Upper lobe of left lung (tissue), 6 donors: ENCODE measurements at regions not wholly inside any gene's neighbourhood (a gene's known extent, or its start where the extent isn't known, plus 50 kb on each side); places are given as distances from the start of the nearest gene placed in this dataset.
A peak's percentile ranks its signal among the peaks of the same experiment; 100 is the strongest.

Experiments
- ATAC-seq, 2 donors: fragments of 200-7000 bp; cut with Tn5 transposase; one replicate each; pipeline ENCODE4 v1.9.1; 2022; ENCODE audit warnings: mild to moderate bottlenecking in 2 of 2, moderate library complexity in 2 of 2; ENCODE audit not compliant: low FRiP score in 2 of 2
- DNase-seq, 2 donors: peaks; one replicate each; pipeline ENCODE4 v3.0.0-alpha.2; 2019 to 2020
- H3K27ac ChIP-seq, 4 donors: fragments of 200-600 bp; sonication (generic); one replicate each; pipeline ENCODE4 v1.5.1; 2016 to 2019
- H3K27me3 ChIP-seq, 4 donors: fragments of 200-600 bp; sonication (generic); one replicate each; pipeline ENCODE4 v1.5.1; 2017 to 2019
- H3K36me3 ChIP-seq, 4 donors: fragments of 200-600 bp; sonication (generic); one replicate each; pipeline ENCODE4 v1.5.1; 2016 to 2019
- H3K4me1 ChIP-seq, 4 donors: fragments of 200-600 bp; sonication (generic); one replicate each; pipeline ENCODE4 v1.5.1; 2018 to 2019
- H3K4me3 ChIP-seq, 4 donors: fragments of 200-600 bp; sonication (generic); one replicate each; pipeline ENCODE4 v1.5.1; 2017 to 2019; ENCODE audit warnings: mild to moderate bottlenecking in 2 of 4, moderate library complexity in 1 of 4
- H3K9me3 ChIP-seq, 4 donors: fragments of 200-600 bp; sonication (generic); one replicate each; pipeline ENCODE4 v1.5.1; 2018 to 2019
- EP300 ChIP-seq, 4 donors: sonication (generic); formaldehyde crosslinking; IDR thresholded peaks; one replicate each; pipeline ENCODE4 v1.5.1; 2017; ENCODE audit warnings: antibody characterized with exemption in 4 of 4, control low read depth in 2 of 4
- POLR2A ChIP-seq, 4 donors: fragments of 450-650 bp; IDR thresholded peaks; one replicate each; pipeline ENCODE4 v1.5.1; 2016 to 2017; ENCODE audit warnings: antibody characterized with exemption in 4 of 4, mild to moderate bottlenecking in 2 of 4
- POLR2AphosphoS5 ChIP-seq, 2 donors: sonication (generic); formaldehyde crosslinking; IDR thresholded peaks; one replicate each; pipeline ENCODE4 v1.5.1; 2017; ENCODE audit warnings: antibody characterized with exemption in 2 of 2
- WGBS, 2 donors: methylation state at CpG; one replicate each; pipeline ENCODE4 v1.1.5; 2017 to 2018; 5-methylcytosine and 5-hydroxymethylcytosine counted together
- TF ChIP-seq, protein P1 (sequence below), 6 experiments: fragments of 450-650 bp in 4 of 6; fragments of 200-600 bp in 2 of 6; sonication (generic) in 2 of 6; IDR thresholded peaks; one replicate each; pipeline ENCODE4 v1.5.1; 2016 to 2019; ENCODE audit warnings: antibody characterized with exemption in 6 of 6
- donor health status: DM: no; HTN: no; CAD: no; lungs with moderate emphysema.
- donor health status: DM: no; HTN: yes; CAD: no; lungs with severe emphysema.

DNA sequence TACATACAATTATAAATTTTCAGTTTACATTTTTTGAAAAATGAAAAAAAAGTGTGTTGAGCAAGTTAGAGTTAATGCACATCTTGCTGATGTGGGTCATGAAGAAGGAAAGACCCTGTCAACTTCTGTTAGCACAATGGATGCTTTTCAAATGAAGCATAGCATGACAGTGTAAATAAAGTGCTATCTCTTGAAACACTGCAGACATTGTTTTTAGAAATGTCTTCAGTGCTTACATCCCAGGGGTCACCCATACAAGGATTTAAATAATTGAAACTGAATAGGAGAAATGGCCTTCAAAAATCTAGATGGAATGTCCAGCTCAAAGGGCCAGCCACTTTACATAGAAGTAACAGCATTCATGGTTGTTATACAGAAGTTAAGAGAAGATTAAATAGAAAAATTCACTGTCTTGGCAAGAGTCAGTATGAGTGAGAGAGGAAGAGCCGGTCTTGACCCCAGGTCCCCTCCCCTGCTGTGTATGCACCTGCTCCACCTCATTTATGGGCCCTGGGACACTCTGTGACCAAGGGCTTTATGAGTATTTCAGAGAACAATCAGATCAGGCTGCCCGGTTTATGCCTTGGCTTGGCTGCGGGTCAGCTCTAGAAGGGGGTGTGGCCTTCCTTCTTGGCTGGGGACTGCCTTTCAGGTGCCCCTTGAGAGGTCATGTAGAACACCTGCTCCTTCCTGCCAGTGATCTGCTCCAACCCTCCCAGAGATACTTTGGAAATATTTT, 237.7 kb upstream of the TMEM72 start:
- no peak overlapping the region for H3K27ac ChIP-seq
- no peaks in the 10 kb centered on the region for H3K27me3 ChIP-seq
- TF ChIP-seq POLR2AphosphoS5 (IDR thresholded peaks at IDR 0.05) (no peak), EP300 (IDR thresholded peaks at IDR 0.05) (no peak), POLR2A (IDR thresholded peaks at IDR 0.05) (no peak)
- TF ChIP-seq, protein P1, sequence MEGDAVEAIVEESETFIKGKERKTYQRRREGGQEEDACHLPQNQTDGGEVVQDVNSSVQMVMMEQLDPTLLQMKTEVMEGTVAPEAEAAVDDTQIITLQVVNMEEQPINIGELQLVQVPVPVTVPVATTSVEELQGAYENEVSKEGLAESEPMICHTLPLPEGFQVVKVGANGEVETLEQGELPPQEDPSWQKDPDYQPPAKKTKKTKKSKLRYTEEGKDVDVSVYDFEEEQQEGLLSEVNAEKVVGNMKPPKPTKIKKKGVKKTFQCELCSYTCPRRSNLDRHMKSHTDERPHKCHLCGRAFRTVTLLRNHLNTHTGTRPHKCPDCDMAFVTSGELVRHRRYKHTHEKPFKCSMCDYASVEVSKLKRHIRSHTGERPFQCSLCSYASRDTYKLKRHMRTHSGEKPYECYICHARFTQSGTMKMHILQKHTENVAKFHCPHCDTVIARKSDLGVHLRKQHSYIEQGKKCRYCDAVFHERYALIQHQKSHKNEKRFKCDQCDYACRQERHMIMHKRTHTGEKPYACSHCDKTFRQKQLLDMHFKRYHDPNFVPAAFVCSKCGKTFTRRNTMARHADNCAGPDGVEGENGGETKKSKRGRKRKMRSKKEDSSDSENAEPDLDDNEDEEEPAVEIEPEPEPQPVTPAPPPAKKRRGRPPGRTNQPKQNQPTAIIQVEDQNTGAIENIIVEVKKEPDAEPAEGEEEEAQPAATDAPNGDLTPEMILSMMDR (IDR thresholded peaks at IDR 0.05): no peak
- no peak overlapping the region for H3K4me3 ChIP-seq
- WGBS, 2 donors: 46 to 56% methylated on average over 3 of the region's 3 CpGs
- peak in 1 of 2 donors; percentile 46 for DNase-seq
- H3K4me1 ChIP-seq: no peaks in the 10 kb centered on the region
- no peaks in the 10 kb centered on the region for H3K36me3 ChIP-seq
- H3K9me3 ChIP-seq: peaks cover 0 to 1% (median 0%) of the 10 kb centered on the region in 4 donors
- ATAC-seq: peak in 1 of 2 donors; percentile 72

DNA sequence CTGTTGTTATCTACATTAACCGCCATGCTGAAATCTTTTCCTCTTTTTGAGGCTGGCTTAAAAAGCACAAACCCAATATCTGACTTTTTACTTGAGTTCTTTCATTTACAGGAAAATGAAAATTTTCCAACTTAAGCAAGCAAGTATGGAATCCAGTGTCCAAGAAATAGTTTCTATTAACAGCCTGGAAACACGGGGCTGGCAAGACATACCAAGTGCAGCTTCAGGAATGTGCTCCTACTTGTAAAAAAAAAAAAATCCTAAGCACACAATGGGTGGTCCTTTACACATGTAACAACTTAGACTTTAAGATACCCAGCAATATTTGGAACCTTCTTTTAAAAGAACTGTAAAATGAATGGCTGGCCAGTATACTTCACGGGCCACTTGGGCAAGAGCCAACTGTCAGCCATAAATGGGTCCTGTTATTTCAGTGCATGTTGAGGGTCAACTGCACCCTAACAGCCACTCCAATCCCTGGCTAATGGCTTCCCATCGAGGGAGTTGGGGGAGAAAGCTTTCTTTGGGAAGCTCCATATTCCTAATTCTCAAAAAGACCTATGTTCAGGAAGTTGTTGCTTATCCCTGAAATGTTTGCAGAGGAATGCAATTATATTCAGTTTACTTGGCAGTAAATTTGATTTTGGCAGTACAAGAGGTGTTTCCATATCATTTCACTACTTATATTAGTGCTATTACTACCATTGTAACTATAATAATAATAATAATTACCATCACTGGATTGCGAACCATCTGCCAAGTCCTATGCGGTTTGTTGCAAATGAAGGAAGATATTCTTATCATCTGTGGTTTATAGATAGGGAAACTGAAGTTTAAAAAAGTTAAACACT, 236.4 kb upstream of the TMEM72 start:
- Histone ChIP-seq H3K27me3 (no peaks in the 10 kb centered on the region), H3K9me3 (no peaks in the 10 kb centered on the region), H3K36me3 (no peaks in the 10 kb centered on the region), H3K27ac (no peak overlapping the region), H3K4me3 (no peak overlapping the region), H3K4me1 (no peaks in the 10 kb centered on the region)
- TF ChIP-seq POLR2AphosphoS5 (IDR thresholded peaks at IDR 0.05) (no peak), POLR2A (IDR thresholded peaks at IDR 0.05) (no peak), EP300 (IDR thresholded peaks at IDR 0.05) (no peak)
- TF ChIP-seq, protein P1 (IDR thresholded peaks at IDR 0.05): no peak
- WGBS, 2 donors: 47 to 53% methylated on average over 6 of the region's 6 CpGs
- DNase-seq (no peak), ATAC-seq (no peak)

DNA sequence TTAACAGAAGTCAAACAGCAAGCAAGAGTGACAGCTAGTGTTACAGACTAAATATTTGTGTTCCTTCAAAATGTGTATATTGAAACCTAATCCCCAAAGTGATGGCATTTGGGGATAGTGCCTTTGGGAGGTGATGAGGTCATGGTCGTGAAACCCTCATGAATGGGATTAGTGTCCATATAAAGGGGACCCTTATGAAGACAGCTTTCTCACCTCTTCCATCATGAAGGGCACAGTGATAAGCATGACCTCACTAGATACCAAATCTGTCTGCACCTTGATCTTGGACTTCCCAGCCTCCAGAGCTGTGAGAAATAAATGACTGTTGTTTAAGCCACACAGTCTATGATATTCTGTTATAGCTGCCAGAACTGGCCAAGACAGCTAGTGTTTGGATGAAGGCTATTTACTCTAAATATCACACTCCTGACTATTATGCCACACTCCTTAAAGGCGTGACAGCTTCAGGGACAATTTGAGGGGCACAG, 235.7 kb upstream of the TMEM72 start:
- 55% methylated on average over 2 of the region's 2 CpGs for WGBS, 2 donors

DNA sequence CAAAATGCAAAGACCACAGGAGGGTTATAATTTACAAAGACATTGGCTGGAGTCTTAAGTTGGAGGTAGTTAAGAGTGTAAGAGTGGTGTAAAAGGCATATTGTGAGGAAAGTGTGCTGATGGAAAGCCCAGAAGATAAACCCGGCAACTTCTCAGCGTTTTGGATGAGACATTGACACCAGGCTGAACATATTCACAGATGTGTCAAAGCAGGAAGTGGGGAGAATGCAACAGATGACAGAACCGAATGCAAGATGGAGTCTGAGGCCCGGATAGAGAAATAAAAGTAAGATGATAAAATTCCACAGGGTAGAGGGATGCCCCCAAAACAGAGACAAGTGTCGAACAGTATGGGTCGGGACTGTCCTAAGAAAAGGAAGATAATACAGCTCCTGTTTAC, 230.4 kb upstream of the TMEM72 start:
- Histone ChIP-seq H3K9me3 (no peaks in the 10 kb centered on the region), H3K27me3 (no peaks in the 10 kb centered on the region), H3K4me3 (no peak overlapping the region), H3K27ac (no peak overlapping the region), H3K36me3 (no peaks in the 10 kb centered on the region), H3K4me1 (no peaks in the 10 kb centered on the region)
- ATAC-seq (no peak), DNase-seq (no peak)
- WGBS, 2 donors: 80 to 85% methylated on average over 6 of the region's 6 CpGs
- TF ChIP-seq POLR2AphosphoS5 (IDR thresholded peaks at IDR 0.05) (no peak), EP300 (IDR thresholded peaks at IDR 0.05) (no peak), POLR2A (IDR thresholded peaks at IDR 0.05) (no peak)
- TF ChIP-seq, protein P1 (IDR thresholded peaks at IDR 0.05): no peak

More for the DNA sequence above, 235.7 kb upstream of the TMEM72 start:
- Histone ChIP-seq H3K27ac (no peak overlapping the region), H3K4me3 (no peak overlapping the region), H3K36me3 (no peaks in the 10 kb centered on the region), H3K4me1 (no peaks in the 10 kb centered on the region), H3K27me3 (no peaks in the 10 kb centered on the region), H3K9me3 (no peaks in the 10 kb centered on the region)
- TF ChIP-seq POLR2A (IDR thresholded peaks at IDR 0.05) (no peak), POLR2AphosphoS5 (IDR thresholded peaks at IDR 0.05) (no peak), EP300 (IDR thresholded peaks at IDR 0.05) (no peak)
- ATAC-seq: no peak
- no peak for DNase-seq

DNA sequence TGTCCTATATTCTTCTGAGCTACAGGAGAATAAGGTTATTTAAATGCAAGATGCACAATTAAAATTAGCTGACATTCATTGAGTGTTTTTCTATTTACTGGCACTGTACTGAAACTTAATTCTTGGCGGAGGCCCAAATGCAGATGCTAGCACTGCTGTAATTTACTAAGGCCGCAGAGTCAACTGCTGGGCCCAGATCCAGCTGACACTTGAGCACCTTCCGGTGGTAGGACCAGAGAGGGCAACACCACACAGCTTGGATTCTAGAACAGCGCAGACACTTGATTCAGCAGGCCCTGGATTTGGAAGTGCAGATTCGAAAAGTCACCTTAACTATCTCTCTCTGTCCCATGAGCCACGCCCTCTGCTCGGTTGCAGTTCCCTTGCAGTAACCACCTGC, 228.6 kb upstream of the TMEM72 start:
- H3K9me3 ChIP-seq: no peaks in the 10 kb centered on the region
- WGBS, 2 donors: 80 to 82% methylated on average over 7 of the region's 7 CpGs
- no peak overlapping the region for H3K27ac ChIP-seq
- H3K4me3 ChIP-seq: no peak overlapping the region
- H3K4me1 ChIP-seq: no peaks in the 10 kb centered on the region
- H3K27me3 ChIP-seq: no peaks in the 10 kb centered on the region
- DNase-seq: no peak
- H3K36me3 ChIP-seq: no peaks in the 10 kb centered on the region
- no peak for ATAC-seq
- TF ChIP-seq EP300 (IDR thresholded peaks at IDR 0.05) (no peak), POLR2A (IDR thresholded peaks at IDR 0.05) (no peak), POLR2AphosphoS5 (IDR thresholded peaks at IDR 0.05) (no peak)
- TF ChIP-seq, protein P1 (IDR thresholded peaks at IDR 0.05): no peak
